Progenitor cell of endocrine pancreas (in vitro differentiated cells): ENCODE measurements at regions not wholly inside any gene's neighbourhood (a gene's known extent, or its start where the extent isn't known, plus 50 kb on each side); places are given as distances from the start of the nearest gene placed in this dataset.
"Not testable (repeated sequence)": the region's sequence is repeated elsewhere in the genome, so short reads cannot be mapped to it uniquely, and the experiment has no call there.

Experiments
- DNase-seq: peaks from one replicate; pipeline ENCODE4 v3.0.0; 2021; ENCODE audit warnings: low spot score; ENCODE audit not compliant: unreplicated experiment
- H3K27ac Mint-ChIP-seq: 2 replicates; pipeline ENCODE4 v1.8.0; 2021; ENCODE audit warnings: mild to moderate bottlenecking, moderate library complexity, mixed read lengths
- H3K27me3 Mint-ChIP-seq: 2 replicates; pipeline ENCODE4 v1.8.0; 2021; ENCODE audit warnings: mixed read lengths
- H3K36me3 Mint-ChIP-seq: 2 replicates; pipeline ENCODE4 v1.8.0; 2022; ENCODE audit warnings: mixed read lengths; ENCODE audit not compliant: insufficient read depth
- H3K4me1 Mint-ChIP-seq: 2 replicates; pipeline ENCODE4 v1.8.0; 2021; ENCODE audit warnings: low read depth, mixed read lengths
- H3K4me3 Mint-ChIP-seq: 2 replicates; pipeline ENCODE4 v1.8.0; 2021; ENCODE audit warnings: low read depth, mild to moderate bottlenecking, moderate library complexity, mixed read lengths
- H3K9me3 Mint-ChIP-seq: 2 replicates; pipeline ENCODE4 v1.8.0; 2021; ENCODE audit warnings: low read depth, mixed read lengths
- TF ChIP-seq, protein P1 (sequence below): fragments of 200-600 bp; sonication (generic); IDR thresholded peaks from one replicate; pipeline ENCODE4 v1.5.0; 2021; ENCODE audit warnings: antibody characterized with exemption, mild to moderate bottlenecking; ENCODE audit not compliant: unreplicated experiment

GRCh38 chr11:89545691-89546090 lies 54.5 kb upstream of the NOX4 start:
- Mint-ChIP-seq H3K4me1 (peaks cover 2% of the 10 kb centered on the region), H3K4me3 (no peak overlapping the region), H3K27me3 (no peaks in the 10 kb centered on the region), H3K27ac (no peak overlapping the region), H3K36me3 (no peaks in the 10 kb centered on the region), H3K9me3 (no peaks in the 10 kb centered on the region)
- no peak for DNase-seq
- TF ChIP-seq, protein P1, sequence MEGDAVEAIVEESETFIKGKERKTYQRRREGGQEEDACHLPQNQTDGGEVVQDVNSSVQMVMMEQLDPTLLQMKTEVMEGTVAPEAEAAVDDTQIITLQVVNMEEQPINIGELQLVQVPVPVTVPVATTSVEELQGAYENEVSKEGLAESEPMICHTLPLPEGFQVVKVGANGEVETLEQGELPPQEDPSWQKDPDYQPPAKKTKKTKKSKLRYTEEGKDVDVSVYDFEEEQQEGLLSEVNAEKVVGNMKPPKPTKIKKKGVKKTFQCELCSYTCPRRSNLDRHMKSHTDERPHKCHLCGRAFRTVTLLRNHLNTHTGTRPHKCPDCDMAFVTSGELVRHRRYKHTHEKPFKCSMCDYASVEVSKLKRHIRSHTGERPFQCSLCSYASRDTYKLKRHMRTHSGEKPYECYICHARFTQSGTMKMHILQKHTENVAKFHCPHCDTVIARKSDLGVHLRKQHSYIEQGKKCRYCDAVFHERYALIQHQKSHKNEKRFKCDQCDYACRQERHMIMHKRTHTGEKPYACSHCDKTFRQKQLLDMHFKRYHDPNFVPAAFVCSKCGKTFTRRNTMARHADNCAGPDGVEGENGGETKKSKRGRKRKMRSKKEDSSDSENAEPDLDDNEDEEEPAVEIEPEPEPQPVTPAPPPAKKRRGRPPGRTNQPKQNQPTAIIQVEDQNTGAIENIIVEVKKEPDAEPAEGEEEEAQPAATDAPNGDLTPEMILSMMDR: no peak

DNA sequence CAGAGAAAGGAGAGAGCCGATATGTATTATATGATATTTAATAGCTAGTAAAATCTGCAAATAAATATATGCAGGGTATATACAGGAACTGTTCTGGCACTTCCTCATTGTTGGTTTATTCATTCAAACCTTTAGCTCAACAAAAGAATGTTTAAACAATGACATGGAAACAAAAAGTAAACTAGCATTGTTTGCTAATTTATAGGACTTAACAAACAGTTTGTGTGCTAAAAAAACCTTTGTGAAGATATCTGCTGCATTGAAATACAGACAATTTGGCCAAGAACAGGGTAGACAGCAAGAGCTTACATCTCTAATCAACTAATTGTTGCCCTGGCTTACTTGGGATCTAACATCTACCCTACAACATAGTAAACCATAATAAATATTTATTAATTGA lies 64.6 kb upstream of the NOX4 start:
- peaks cover 24% of the 10 kb centered on the region for H3K4me1 Mint-ChIP-seq
- not testable (repeated sequence) for H3K4me3 Mint-ChIP-seq, H3K27me3 Mint-ChIP-seq, H3K36me3 Mint-ChIP-seq, DNase-seq, H3K9me3 Mint-ChIP-seq, H3K27ac Mint-ChIP-seq

- not testable (repeated sequence) for H3K9me3 Mint-ChIP-seq, H3K4me3 Mint-ChIP-seq, H3K27me3 Mint-ChIP-seq, DNase-seq, H3K36me3 Mint-ChIP-seq
- Mint-ChIP-seq H3K4me1 (peaks cover 26% of the 10 kb centered on the region), H3K27ac (peak overlapping the region; percentile 88)
Observed at GRCh38 chr11:89556731-89557707, 65.8 kb upstream of the NOX4 start.

DNA sequence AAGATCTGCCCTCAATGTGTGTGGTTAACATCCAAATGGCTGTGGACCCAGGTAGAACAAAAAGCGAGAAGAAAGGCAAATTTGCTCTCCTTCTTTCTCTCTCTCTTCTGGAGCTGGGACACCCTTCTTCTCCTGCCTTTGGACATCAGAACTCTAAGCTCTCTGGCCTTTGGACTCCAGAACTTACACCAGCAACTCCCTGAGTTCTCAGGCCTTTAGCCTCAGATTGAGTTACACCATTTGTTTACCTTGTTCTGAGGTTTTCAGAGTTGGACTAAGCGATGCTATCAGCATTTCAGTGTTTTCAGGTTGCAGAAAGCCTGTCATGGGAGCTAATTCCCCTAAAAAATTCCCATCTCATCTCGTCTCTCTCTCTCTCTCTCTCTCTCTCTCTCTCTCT lies 69.4 kb upstream of the NOX4 start:
- H3K9me3 Mint-ChIP-seq: not testable (repeated sequence)
- H3K4me1 Mint-ChIP-seq: peaks cover 24% of the 10 kb centered on the region

DNA sequence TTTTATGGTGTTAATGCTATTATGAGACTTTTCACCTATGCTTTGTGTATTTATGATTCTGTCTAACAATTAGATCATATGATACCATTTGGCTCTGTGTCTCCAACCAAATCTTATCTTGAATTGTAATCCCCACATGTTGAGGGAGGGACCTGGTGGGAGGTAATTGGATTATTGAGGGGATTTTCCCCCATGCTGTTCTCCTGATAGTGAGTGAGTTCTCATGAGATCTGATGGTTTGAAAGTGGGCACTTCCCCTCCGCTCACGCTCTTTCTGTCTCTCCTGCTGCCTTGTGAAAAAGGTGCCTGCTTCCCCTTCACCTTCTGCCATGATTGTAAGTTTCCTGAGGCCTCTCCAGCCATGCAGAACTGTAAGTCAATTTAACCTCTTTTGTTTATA lies 71.6 kb upstream of the NOX4 start:
- H3K27me3 Mint-ChIP-seq, H3K9me3 Mint-ChIP-seq, DNase-seq, H3K4me3 Mint-ChIP-seq, H3K36me3 Mint-ChIP-seq, H3K27ac Mint-ChIP-seq: not testable (repeated sequence)
- H3K4me1 Mint-ChIP-seq: peaks cover 12% of the 10 kb centered on the region

More for the DNA sequence above, 69.4 kb upstream of the NOX4 start:
- not testable (repeated sequence) for H3K36me3 Mint-ChIP-seq, H3K27ac Mint-ChIP-seq, H3K27me3 Mint-ChIP-seq, H3K4me3 Mint-ChIP-seq, DNase-seq

- Mint-ChIP-seq H3K4me3 (no peak overlapping the region), H3K27me3 (no peaks in the 10 kb centered on the region), H3K27ac (no peak overlapping the region), H3K9me3 (no peaks in the 10 kb centered on the region), H3K36me3 (no peaks in the 10 kb centered on the region), H3K4me1 (no peaks in the 10 kb centered on the region)
- no peak for DNase-seq
- TF ChIP-seq, protein P1: no peak
Observed at GRCh38 chr11:89566972-89567371, 75.8 kb upstream of the NOX4 start.

GRCh38 chr11:89569387-89569786 lies 78.2 kb upstream of the NOX4 start:
- H3K4me3 Mint-ChIP-seq, H3K27ac Mint-ChIP-seq, H3K36me3 Mint-ChIP-seq: not testable (repeated sequence)

GRCh38 chr11:89571706-89572105 lies 80.5 kb upstream of the NOX4 start:
- H3K36me3 Mint-ChIP-seq, DNase-seq, H3K4me3 Mint-ChIP-seq, H3K27me3 Mint-ChIP-seq, H3K9me3 Mint-ChIP-seq, H3K27ac Mint-ChIP-seq, H3K4me1 Mint-ChIP-seq: not testable (repeated sequence)

More at GRCh38 chr11:89569387-89569786, 78.2 kb upstream of the NOX4 start:
- H3K27me3 Mint-ChIP-seq, DNase-seq, H3K4me1 Mint-ChIP-seq, H3K9me3 Mint-ChIP-seq: not testable (repeated sequence)

DNA sequence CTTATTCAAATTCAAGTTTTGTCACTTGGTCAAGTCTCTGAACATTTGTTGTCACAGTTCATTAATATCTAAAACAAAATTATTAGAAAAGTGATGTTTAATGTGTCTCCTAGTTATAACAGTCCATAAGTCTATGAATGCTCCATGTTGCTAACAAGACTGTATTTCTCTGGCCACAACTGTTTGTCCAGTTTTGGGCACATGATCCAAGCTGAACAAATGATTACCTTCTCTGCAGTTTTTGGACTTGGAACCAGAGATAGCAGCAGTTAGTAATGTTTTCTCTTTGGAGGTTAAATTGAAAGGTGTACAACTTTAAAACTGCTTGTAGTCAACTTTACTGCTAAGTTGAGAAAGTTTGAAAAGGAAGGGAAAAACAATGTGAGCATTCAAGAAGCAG lies 84.7 kb upstream of the NOX4 start:
- H3K27me3 Mint-ChIP-seq, H3K27ac Mint-ChIP-seq, H3K4me3 Mint-ChIP-seq, H3K4me1 Mint-ChIP-seq, DNase-seq, H3K36me3 Mint-ChIP-seq, H3K9me3 Mint-ChIP-seq: not testable (repeated sequence)

DNA sequence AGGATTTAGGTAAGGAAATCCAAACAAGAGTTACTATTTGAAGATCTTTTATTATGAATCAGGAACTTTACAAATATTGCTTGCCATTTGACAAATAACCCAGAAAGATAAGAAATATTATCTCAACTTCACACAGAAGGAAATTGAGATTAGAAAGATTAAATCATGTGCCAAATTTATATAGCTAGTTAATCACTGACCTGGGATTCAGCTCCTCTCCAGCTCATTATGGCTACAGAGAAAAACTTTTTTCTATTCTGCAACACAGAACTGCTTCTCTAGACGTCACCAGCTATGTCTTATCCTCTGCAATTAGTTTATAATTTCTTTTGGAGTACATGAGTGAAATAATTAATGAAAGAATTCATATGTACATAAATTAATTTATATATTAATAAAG lies 86.3 kb upstream of the NOX4 start:
- H3K27me3 Mint-ChIP-seq, H3K4me1 Mint-ChIP-seq, H3K4me3 Mint-ChIP-seq, H3K36me3 Mint-ChIP-seq, DNase-seq, H3K9me3 Mint-ChIP-seq, H3K27ac Mint-ChIP-seq: not testable (repeated sequence)
